ENCODE measurements at regions not wholly inside any gene's neighbourhood (a gene's known extent, or its start where the extent isn't known, plus 50 kb on each side); places are given as distances from the start of the nearest gene placed in this dataset.

GRCh38 chr4:127419431-127419830 lies 213.3 kb upstream of the INTU start:
- no peak for TF ChIP-seq CTCF (IDR thresholded peaks at IDR 0.05; ENCODE audit: insufficient read depth, low read length)
- TF ChIP-seq POLR2AphosphoS5 (IDR thresholded peaks at IDR 0.05; ENCODE audit: low read depth), result no peak

Measured in HL-60 (cell line).